RWPE2 (cell line): ENCODE measurements at regions not wholly inside any gene's neighbourhood (a gene's known extent, or its start where the extent isn't known, plus 50 kb on each side); places are given as distances from the start of the nearest gene placed in this dataset.
"Not testable (repeated sequence)": the region's sequence is repeated elsewhere in the genome, so short reads cannot be mapped to it uniquely, and the experiment has no call there.

ENCODE experiments used
- ATAC-seq: fragments of 200-7000 bp; cut with Tn5 transposase; 3 replicates; pipeline ENCODE4 v1.9.1; 2021; ENCODE audit warnings: low read depth
- DNase-seq: peaks from one replicate; pipeline ENCODE4 v3.0.0-alpha.2; 2020; ENCODE audit warnings: low spot score
- H3K27ac ChIP-seq: fragments of 450-650 bp; 2 replicates; pipeline ENCODE4 v1.5.1; 2017; ENCODE audit warnings: mild to moderate bottlenecking; ENCODE audit not compliant: poor library complexity, severe bottlenecking
- H3K27me3 ChIP-seq: fragments of 250-450 bp; sonication (Bioruptor Pico); 2 replicates; pipeline ENCODE4 v1.5.1; 2021; ENCODE audit warnings: mild to moderate bottlenecking, moderate library complexity; ENCODE audit not compliant: insufficient read depth, poor library complexity, severe bottlenecking
- H3K36me3 ChIP-seq: fragments of 250-450 bp; sonication (Bioruptor Pico); 2 replicates; pipeline ENCODE4 v1.5.1; 2020; ENCODE audit warnings: low read depth, mild to moderate bottlenecking, moderate library complexity
- H3K4me1 ChIP-seq: fragments of 250-450 bp; sonication (Bioruptor Pico); 2 replicates; pipeline ENCODE4 v1.5.1; 2021; ENCODE audit warnings: mild to moderate bottlenecking, moderate library complexity; ENCODE audit not compliant: insufficient read depth, poor library complexity, severe bottlenecking
- H3K4me3 ChIP-seq: fragments of 250-450 bp; sonication (Bioruptor Pico); 2 replicates; pipeline ENCODE4 v1.5.1; 2021; ENCODE audit warnings: mild to moderate bottlenecking, moderate library complexity; ENCODE audit not compliant: severe bottlenecking
- H3K9me3 ChIP-seq: fragments of 250-450 bp; sonication (Bioruptor Pico); 2 replicates; pipeline ENCODE4 v1.5.1; 2021; ENCODE audit warnings: mild to moderate bottlenecking, moderate library complexity; ENCODE audit not compliant: severe bottlenecking
- TF ChIP-seq, protein P1 (sequence below): fragments of 450-650 bp; IDR thresholded peaks from one replicate; pipeline ENCODE4 v1.5.1; 2017; ENCODE audit warnings: mild to moderate bottlenecking, moderate library complexity; ENCODE audit not compliant: poor library complexity, severe bottlenecking

DNA sequence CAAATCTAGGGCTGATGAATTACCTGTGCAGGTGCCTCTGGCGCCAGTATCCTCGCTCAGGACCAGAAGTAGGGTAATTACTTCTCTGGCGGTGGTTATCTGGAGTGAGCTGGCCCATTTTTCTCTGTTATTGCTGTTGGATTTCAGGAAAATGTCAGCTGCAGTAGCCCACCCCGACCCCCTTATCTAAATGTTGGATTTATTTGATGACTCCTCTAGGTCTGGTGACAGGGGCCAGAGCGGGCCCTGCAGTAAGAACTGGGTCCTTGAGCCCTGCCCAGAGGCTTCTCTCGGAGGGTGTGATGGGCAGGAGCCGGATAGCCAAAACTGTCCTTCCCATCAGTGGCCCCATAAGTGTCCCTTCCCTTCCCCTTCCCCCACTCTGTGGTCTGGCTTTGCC lies 384.3 kb downstream of the PTPRU start:
- no peaks in the 10 kb centered on the region for H3K27me3 ChIP-seq
- no peaks in the 10 kb centered on the region for H3K4me1 ChIP-seq
- H3K36me3 ChIP-seq = no peaks in the 10 kb centered on the region
- DNase-seq (no peak), ATAC-seq (no peak)
- H3K9me3 ChIP-seq = no peaks in the 10 kb centered on the region
- H3K4me3 ChIP-seq = no peak overlapping the region
- no peak overlapping the region for H3K27ac ChIP-seq
- TF ChIP-seq, protein P1, sequence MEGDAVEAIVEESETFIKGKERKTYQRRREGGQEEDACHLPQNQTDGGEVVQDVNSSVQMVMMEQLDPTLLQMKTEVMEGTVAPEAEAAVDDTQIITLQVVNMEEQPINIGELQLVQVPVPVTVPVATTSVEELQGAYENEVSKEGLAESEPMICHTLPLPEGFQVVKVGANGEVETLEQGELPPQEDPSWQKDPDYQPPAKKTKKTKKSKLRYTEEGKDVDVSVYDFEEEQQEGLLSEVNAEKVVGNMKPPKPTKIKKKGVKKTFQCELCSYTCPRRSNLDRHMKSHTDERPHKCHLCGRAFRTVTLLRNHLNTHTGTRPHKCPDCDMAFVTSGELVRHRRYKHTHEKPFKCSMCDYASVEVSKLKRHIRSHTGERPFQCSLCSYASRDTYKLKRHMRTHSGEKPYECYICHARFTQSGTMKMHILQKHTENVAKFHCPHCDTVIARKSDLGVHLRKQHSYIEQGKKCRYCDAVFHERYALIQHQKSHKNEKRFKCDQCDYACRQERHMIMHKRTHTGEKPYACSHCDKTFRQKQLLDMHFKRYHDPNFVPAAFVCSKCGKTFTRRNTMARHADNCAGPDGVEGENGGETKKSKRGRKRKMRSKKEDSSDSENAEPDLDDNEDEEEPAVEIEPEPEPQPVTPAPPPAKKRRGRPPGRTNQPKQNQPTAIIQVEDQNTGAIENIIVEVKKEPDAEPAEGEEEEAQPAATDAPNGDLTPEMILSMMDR = no peak

DNA sequence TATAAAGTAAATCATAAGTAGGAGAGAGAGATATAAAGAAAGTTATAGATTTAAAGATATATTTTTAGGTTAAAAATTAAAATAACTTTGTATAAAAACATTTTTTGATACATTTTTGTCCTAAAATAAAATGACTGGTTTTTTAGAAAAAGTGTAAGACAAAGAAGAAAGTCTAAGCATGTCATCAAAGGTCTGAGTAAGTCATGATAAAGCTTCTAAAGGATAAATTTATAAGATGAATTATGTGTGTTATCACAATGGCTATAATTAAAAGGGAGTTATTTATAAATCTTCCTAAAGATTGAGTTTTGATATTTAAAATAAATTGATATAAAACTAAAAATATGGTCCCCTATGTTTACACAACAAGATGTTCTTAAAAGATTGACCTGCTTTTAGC lies 370.9 kb downstream of the PTPRU start:
- Histone ChIP-seq H3K36me3 (no peaks in the 10 kb centered on the region), H3K9me3 (peaks cover 8% of the 10 kb centered on the region), H3K27me3 (no peaks in the 10 kb centered on the region), H3K4me3 (no peak overlapping the region), H3K4me1 (no peaks in the 10 kb centered on the region), H3K27ac (no peak overlapping the region)
- TF ChIP-seq, protein P1 = no peak
- DNase-seq (no peak), ATAC-seq (no peak)

DNA sequence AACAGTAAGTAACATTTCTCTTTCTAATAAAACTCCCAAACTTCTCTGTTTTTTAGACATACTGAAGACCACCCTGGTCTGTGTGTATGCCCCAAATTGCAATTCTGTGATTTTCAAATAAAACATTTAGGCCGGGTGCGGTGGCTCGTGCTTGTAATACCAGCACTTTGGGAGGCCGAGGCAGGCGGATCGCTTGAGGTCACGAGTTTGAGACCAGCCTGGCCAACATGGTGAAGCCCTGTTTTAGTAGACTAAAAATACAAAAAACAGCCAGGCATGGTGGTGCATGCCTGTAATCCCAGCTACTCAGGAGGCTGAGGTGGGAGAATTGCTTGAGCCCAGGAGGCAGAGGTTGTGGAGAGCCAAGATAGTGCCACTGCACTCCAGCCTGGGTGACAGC lies 368.5 kb downstream of the PTPRU start:
- not testable (repeated sequence) for H3K9me3 ChIP-seq

DNA sequence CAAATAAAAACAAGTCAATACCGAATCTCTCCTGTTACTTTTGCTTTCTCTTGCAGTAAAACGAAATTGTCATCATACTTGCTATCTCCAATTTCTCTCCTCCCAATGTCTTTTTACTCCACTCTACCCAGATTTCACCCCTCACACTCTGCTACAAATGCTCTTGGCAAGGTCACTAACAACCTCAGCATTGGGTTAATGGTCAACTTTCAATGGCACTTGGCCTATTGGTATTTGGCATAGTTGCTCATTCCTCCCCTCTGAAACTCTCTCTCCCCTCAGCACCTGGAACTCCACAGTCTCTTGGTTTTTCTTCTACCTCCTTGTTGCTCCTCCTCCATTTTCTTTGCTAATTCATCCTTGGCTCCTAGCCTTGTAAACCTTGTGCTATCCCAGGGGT lies 367.3 kb downstream of the PTPRU start:
- DNase-seq (no peak), ATAC-seq (no peak)
- no peak overlapping the region for H3K4me3 ChIP-seq
- H3K36me3 ChIP-seq = no peaks in the 10 kb centered on the region
- H3K27me3 ChIP-seq = no peaks in the 10 kb centered on the region
- H3K4me1 ChIP-seq = no peaks in the 10 kb centered on the region
- H3K27ac ChIP-seq = no peak overlapping the region
- H3K9me3 ChIP-seq = peaks cover 8% of the 10 kb centered on the region
- TF ChIP-seq, protein P1 = no peak

More for the DNA sequence above, 368.5 kb downstream of the PTPRU start:
- DNase-seq, H3K27me3 ChIP-seq, H3K4me3 ChIP-seq, ATAC-seq, H3K36me3 ChIP-seq, H3K27ac ChIP-seq, H3K4me1 ChIP-seq: not testable (repeated sequence)

DNA sequence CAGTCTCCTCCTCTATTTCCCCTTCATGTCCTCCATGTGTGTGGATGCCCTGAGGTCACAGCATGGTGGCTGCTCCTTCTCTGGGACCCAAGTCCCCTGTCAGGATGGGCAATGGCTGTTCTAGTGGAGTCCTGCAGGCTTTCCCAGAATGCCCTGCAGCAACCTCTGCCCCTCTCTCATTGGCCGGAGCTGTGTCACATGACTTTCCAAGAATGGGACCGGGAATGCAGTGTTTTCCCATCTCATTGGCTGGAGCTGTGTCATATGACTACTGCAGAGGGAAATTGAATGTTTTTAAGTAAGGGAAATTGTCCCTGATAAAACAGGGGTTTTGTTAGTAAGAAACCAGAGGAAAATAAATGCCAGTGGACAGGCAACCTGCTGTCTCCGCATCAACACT lies 365.9 kb downstream of the PTPRU start:
- H3K4me1 ChIP-seq = no peaks in the 10 kb centered on the region
- H3K27ac ChIP-seq = no peak overlapping the region
- ATAC-seq = no peak
- H3K27me3 ChIP-seq = no peaks in the 10 kb centered on the region
- TF ChIP-seq, protein P1 = no peak
- H3K4me3 ChIP-seq = no peak overlapping the region
- no peak for DNase-seq
- peaks cover 5% of the 10 kb centered on the region for H3K9me3 ChIP-seq
- no peaks in the 10 kb centered on the region for H3K36me3 ChIP-seq
